DOHH2 (cell line): ENCODE measurements at regions not wholly inside any gene's neighbourhood (a gene's known extent, or its start where the extent isn't known, plus 50 kb on each side); places are given as distances from the start of the nearest gene placed in this dataset.

ENCODE experiments used
- H3F3A ChIP-seq: fragments of 200-600 bp; sonication (generic), shearing (Covaris generic); 2 replicates; pipeline ENCODE4 v1.6.0; 2016; ENCODE audit warnings: antibody characterized with exemption, mild to moderate bottlenecking; ENCODE audit not compliant: control insufficient read depth, insufficient read depth
- H3K27ac ChIP-seq: fragments of 200-600 bp; sonication (generic); 2 replicates; pipeline ENCODE4 v1.5.1; 2014; ENCODE audit warnings: low read depth, mild to moderate bottlenecking, low read length, moderate library complexity
- H3K27me3 ChIP-seq: fragments of 200-600 bp; sonication (generic); 2 replicates; pipeline ENCODE4 v1.6.1; 2014; ENCODE audit warnings: mild to moderate bottlenecking, low read length, mixed read lengths; ENCODE audit not compliant: control insufficient read depth
- H3K36me3 ChIP-seq: fragments of 200-600 bp; sonication (generic); 2 replicates; pipeline ENCODE4 v1.6.1; 2014; ENCODE audit warnings: mild to moderate bottlenecking, low read length, moderate library complexity, mixed read lengths; ENCODE audit not compliant: control insufficient read depth
- H3K4me1 ChIP-seq: fragments of 200-600 bp; sonication (generic); 2 replicates; pipeline ENCODE4 v1.6.1; 2014; ENCODE audit warnings: mild to moderate bottlenecking, low read length, mixed read lengths; ENCODE audit not compliant: control insufficient read depth
- H3K4me2 ChIP-seq: fragments of 200-600 bp; sonication (generic); 2 replicates; pipeline ENCODE4 v1.6.0; 2014; ENCODE audit warnings: mild to moderate bottlenecking, low read length, moderate library complexity
- H3K4me3 ChIP-seq: fragments of 200-600 bp; sonication (generic); 2 replicates; pipeline ENCODE4 v1.5.1; 2014; ENCODE audit warnings: mild to moderate bottlenecking, low read length, mixed read lengths
- H3K79me2 ChIP-seq: fragments of 200-600 bp; sonication (generic); 2 replicates; pipeline ENCODE4 v1.6.1; 2014; ENCODE audit warnings: mild to moderate bottlenecking, low read length, mixed read lengths; ENCODE audit not compliant: control insufficient read depth
- H3K9me2 ChIP-seq: fragments of 200-600 bp; sonication (generic); replicated peaks from 2 replicates; pipeline ENCODE4 v1.6.1; 2014; ENCODE audit warnings: mild to moderate bottlenecking, low read length, mixed read lengths; ENCODE audit not compliant: control insufficient read depth
- H3K9me3 ChIP-seq: fragments of 200-600 bp; sonication (generic); 2 replicates; pipeline ENCODE4 v1.6.1; 2014; ENCODE audit warnings: antibody characterized with exemption, low read length, mixed read lengths; ENCODE audit not compliant: control insufficient read depth, insufficient read depth
- H4K20me1 ChIP-seq: fragments of 200-600 bp; sonication (generic); 2 replicates; pipeline ENCODE4 v1.6.0; 2014; ENCODE audit warnings: low read depth, mild to moderate bottlenecking, antibody characterized with exemption, low read length, moderate library complexity; ENCODE audit not compliant: control insufficient read depth, insufficient read depth
- EZH2phosphoT487 ChIP-seq: fragments of 200-600 bp; sonication (generic); IDR thresholded peaks from 2 replicates; pipeline ENCODE4 v1.6.1; 2017; ENCODE audit warnings: borderline replicate concordance, mild to moderate bottlenecking, antibody characterized with exemption, low read length, moderate library complexity, mixed read lengths
- TF ChIP-seq, protein P1 (sequence below): fragments of 200-600 bp; sonication (generic); IDR thresholded peaks from one replicate; pipeline ENCODE4 v1.5.1; 2014; ENCODE audit warnings: antibody characterized with exemption, mild to moderate bottlenecking, low read depth, low read length; ENCODE audit not compliant: poor library complexity, severe bottlenecking

DNA sequence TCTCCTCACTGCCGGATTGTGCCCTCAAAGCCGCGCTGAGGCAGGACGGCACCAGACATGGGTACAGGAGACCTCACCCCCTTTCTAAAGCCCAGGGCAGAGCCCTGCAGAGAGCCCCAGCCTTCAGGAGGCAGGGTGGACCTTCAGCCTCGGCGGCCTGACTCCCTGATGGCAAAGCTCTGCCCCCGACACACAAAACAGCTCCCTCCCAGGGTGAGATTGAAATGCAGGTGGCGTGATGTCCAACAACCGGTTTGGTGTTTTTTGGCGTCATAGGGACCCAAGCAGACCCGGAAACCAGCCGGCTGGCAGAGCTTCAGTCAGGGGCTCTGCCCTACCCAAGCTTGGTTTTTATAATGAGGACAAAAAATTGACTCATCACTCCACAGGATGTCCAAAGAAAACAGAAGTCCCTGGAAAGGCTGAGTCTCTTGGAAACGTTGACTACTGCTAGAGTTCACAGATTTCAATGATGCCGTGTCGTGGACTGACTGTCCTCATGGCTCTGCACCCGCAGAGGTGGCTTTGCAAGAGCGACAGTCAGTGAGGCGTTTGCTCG, 275.2 kb upstream of the IRX1 start:
- no peaks in the 10 kb centered on the region for H3K36me3 ChIP-seq
- no peaks in the 10 kb centered on the region for H3K27me3 ChIP-seq
- no peaks in the 10 kb centered on the region for H4K20me1 ChIP-seq
- no peaks in the 10 kb centered on the region for H3K9me2 ChIP-seq
- TF ChIP-seq, protein P1, sequence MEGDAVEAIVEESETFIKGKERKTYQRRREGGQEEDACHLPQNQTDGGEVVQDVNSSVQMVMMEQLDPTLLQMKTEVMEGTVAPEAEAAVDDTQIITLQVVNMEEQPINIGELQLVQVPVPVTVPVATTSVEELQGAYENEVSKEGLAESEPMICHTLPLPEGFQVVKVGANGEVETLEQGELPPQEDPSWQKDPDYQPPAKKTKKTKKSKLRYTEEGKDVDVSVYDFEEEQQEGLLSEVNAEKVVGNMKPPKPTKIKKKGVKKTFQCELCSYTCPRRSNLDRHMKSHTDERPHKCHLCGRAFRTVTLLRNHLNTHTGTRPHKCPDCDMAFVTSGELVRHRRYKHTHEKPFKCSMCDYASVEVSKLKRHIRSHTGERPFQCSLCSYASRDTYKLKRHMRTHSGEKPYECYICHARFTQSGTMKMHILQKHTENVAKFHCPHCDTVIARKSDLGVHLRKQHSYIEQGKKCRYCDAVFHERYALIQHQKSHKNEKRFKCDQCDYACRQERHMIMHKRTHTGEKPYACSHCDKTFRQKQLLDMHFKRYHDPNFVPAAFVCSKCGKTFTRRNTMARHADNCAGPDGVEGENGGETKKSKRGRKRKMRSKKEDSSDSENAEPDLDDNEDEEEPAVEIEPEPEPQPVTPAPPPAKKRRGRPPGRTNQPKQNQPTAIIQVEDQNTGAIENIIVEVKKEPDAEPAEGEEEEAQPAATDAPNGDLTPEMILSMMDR = no peak
- TF ChIP-seq EZH2phosphoT487 = no peak
- H3K4me2 ChIP-seq = no peak overlapping the region
- no peaks in the 10 kb centered on the region for H3K79me2 ChIP-seq
- peaks cover 35% of the 10 kb centered on the region for H3K9me3 ChIP-seq
- H3K4me3 ChIP-seq = no peak overlapping the region
- no peak overlapping the region for H3K27ac ChIP-seq
- H3F3A ChIP-seq = peaks cover 5% of the 10 kb centered on the region; the same call in 1 of the 2 replicates
- no peaks in the 10 kb centered on the region for H3K4me1 ChIP-seq

DNA sequence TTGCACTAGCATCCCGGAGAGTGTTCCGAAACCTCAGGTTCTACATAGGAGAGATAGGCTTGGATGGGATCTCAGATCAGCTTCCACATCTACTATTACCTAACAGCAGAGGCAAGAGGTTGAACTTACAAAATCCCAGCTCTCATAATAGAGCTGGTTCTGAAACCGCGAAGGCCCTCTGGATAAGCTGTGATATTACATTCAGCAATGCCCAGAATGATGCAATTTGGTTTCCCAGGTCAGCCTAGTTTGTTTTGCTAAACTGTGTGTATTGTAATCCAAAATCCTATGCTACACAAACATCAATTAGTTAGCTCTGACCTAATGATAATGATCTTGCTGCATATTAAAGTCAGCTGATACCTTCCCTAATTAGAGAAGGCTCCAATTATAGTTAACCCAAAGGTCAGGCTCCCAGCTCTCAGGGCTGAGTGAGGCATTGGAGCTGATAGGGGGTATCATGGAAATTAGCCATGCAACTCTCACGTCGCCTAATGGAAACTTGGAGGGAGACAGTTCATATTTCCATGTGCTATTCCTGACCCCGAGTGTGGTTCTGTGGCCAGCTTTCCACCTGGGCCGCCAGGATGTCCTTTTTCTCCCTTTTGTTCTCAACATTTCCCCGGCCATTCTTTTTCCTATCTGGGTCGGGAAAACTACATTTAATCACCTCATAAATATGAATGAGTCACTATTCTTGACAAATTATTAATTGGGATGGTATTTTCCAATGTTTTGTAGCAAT, 278.4 kb upstream of the IRX1 start:
- Histone ChIP-seq H3K9me2 (no peaks in the 10 kb centered on the region), H3K79me2 (no peaks in the 10 kb centered on the region), H3K9me3 (peaks cover 24% of the 10 kb centered on the region; the same call in 1 of the 2 replicates), H3F3A (no peaks in the 10 kb centered on the region), H3K4me1 (no peaks in the 10 kb centered on the region), H3K36me3 (no peaks in the 10 kb centered on the region), H3K4me2 (no peak overlapping the region), H3K27ac (no peak overlapping the region), H3K4me3 (no peak overlapping the region), H4K20me1 (no peaks in the 10 kb centered on the region), H3K27me3 (no peaks in the 10 kb centered on the region)
- TF ChIP-seq EZH2phosphoT487 = no peak
- TF ChIP-seq, protein P1 = no peak

DNA sequence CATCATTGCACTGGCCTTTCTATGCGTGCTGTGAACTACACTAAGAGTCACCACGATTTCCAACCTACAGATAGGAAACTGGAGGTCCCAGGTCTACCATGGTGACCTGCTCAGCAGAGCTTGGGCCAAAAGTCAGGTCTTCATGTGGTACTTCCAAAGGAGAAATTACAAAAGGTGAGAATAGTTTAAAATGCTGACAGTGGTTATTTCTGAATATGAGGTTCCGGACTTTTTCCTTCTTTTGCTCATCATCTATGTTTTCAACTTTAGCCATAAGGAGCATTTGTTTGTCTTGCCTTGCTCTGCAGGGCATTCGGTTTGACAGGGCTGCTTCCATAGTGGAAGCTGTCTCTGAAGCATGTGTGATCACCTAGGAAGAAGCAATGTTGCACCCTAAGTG, 282.1 kb upstream of the IRX1 start:
- no peak for TF ChIP-seq EZH2phosphoT487
- TF ChIP-seq, protein P1 = no peak
- H3K27me3 ChIP-seq = no peaks in the 10 kb centered on the region
- H3K9me2 ChIP-seq = no peaks in the 10 kb centered on the region
- no peak overlapping the region for H3K4me2 ChIP-seq
- H3K9me3 ChIP-seq = peaks cover 19% of the 10 kb centered on the region; the same call in 1 of the 2 replicates
- H3K79me2 ChIP-seq = no peaks in the 10 kb centered on the region
- H3K27ac ChIP-seq = no peak overlapping the region
- H3F3A ChIP-seq = no peaks in the 10 kb centered on the region
- H4K20me1 ChIP-seq = no peaks in the 10 kb centered on the region
- H3K4me3 ChIP-seq = no peak overlapping the region
- no peaks in the 10 kb centered on the region for H3K36me3 ChIP-seq
- no peaks in the 10 kb centered on the region for H3K4me1 ChIP-seq
